GM12878 (cell line): ENCODE measurements at regions not wholly inside any gene's neighbourhood (a gene's known extent, or its start where the extent isn't known, plus 50 kb on each side); places are given as distances from the start of the nearest gene placed in this dataset.

Experiments used
- ATAC-seq: fragments of 200-7000 bp; cut with Tn5 transposase; 3 replicates; pipeline ENCODE4 v1.9.1; 2020; ENCODE audit warnings: mild to moderate bottlenecking, moderate library complexity
- BruUV-seq: library from RNA; stranded (reverse); fragments of 400-500 nt; replicated peaks from 2 replicates; lab custom pipeline; 2021; lab: Mats Ljungman, UMichigan
- CTCF ChIA-PET: fragments of 300-600 bp; sonication (Branson Sonifier 250); formaldehyde crosslinking; extraction: SDS; loops from one replicate; lab custom pipeline; 2021; ENCODE audit warnings: inconsistent platforms; lab: Yijun Ruan, JAX
- POLR2A ChIA-PET: fragments of 350-600 bp; formaldehyde crosslinking; extraction: SDS; loops from one replicate; lab custom pipeline; 2021; ENCODE audit warnings: inconsistent platforms; lab: Charles Lee
- RAD21 ChIA-PET: fragments of 300-600 bp; sonication (Branson Sonifier 250); formaldehyde crosslinking; loops from one replicate; lab custom pipeline; 2023; ENCODE audit warnings: antibody characterized with exemption; ENCODE audit not compliant: unreplicated experiment; lab: Charles Lee
- SMC1A ChIA-PET: fragments of 300-600 bp; sonication (Branson Sonifier 250); formaldehyde crosslinking; loops from one replicate; lab custom pipeline; 2023; ENCODE audit not compliant: unreplicated experiment, uncharacterized antibody; lab: Charles Lee
- DNase-seq: peaks from one replicate; pipeline ENCODE4 v3.0.0-alpha.2; 2011; ENCODE audit warnings: low read depth, low spot score
- FAIRE-seq: peaks from 3 replicates; lab custom pipeline; 2011; peaks lifted over from hg19 to GRCh38; lab: Jason Lieb, UNC
- H2AFZ ChIP-seq: 2 replicates; pipeline ENCODE4 v1.6.0; 2011; ENCODE audit warnings: low read depth, low read length, control low read depth; ENCODE audit not compliant: control insufficient read depth
- H3K27ac ChIP-seq: 2 replicates; pipeline ENCODE4 v1.5.1; 2011; ENCODE audit warnings: control low read depth; ENCODE audit not compliant: control insufficient read depth, insufficient read depth
- H3K27me3 ChIP-seq, 2 experiments: replicated peaks in 1 of 2; 2 replicates each; pipeline versions ENCODE4 v1.6.0 to v1.6.1; 2011; ENCODE audit warnings: low read length in 1 of 2; ENCODE audit not compliant: control insufficient read depth in 2 of 2, insufficient read depth in 2 of 2
- H3K36me3 ChIP-seq, 2 experiments: 2 replicates each; pipeline ENCODE4 v1.5.1; 2011; ENCODE audit warnings: low read length in 1 of 2; ENCODE audit not compliant: control insufficient read depth in 2 of 2, insufficient read depth in 2 of 2
- H3K4me1 ChIP-seq: 2 replicates; pipeline ENCODE4 v1.6.1; 2011; ENCODE audit warnings: mild to moderate bottlenecking, low read length, moderate library complexity, mixed read lengths; ENCODE audit not compliant: control insufficient read depth, insufficient read depth
- H3K4me2 ChIP-seq: 2 replicates; pipeline ENCODE4 v1.6.0; 2011; ENCODE audit warnings: control low read depth; ENCODE audit not compliant: control insufficient read depth, insufficient read depth
- H3K4me3 ChIP-seq: fragments of 200-600 bp; sonication (generic); 2 replicates; pipeline ENCODE4 v1.5.1; 2016
- H3K79me2 ChIP-seq: 2 replicates; pipeline ENCODE4 v1.6.0; 2011; ENCODE audit warnings: low read length; ENCODE audit not compliant: control insufficient read depth, insufficient read depth
- H3K9ac ChIP-seq: 2 replicates; pipeline ENCODE4 v1.8.0; 2011; ENCODE audit warnings: low read length, control low read depth, mixed read lengths; ENCODE audit not compliant: control insufficient read depth, insufficient read depth
- H3K9me3 ChIP-seq: replicated peaks from 3 replicates; pipeline ENCODE4 v1.5.1; 2011; ENCODE audit warnings: mild to moderate bottlenecking, low read length; ENCODE audit not compliant: control insufficient read depth, insufficient read depth
- H4K20me1 ChIP-seq: 2 replicates; pipeline ENCODE4 v1.6.0; 2011; ENCODE audit not compliant: control insufficient read depth, insufficient read depth
- ATF3 ChIP-seq: IDR thresholded peaks from 2 replicates; pipeline ENCODE4 v1.6.1; 2011; ENCODE audit warnings: low read depth, mild to moderate bottlenecking, low read length, moderate library complexity, borderline replicate concordance; ENCODE audit errors: extremely low read depth
- CBX3 ChIP-seq: fragments of 200-600 bp; sonication (generic); IDR thresholded peaks from 2 replicates; pipeline ENCODE4 v1.6.1; 2016; ENCODE audit warnings: low read depth, borderline replicate concordance
- E4F1 ChIP-seq: fragments of 450-650 bp; IDR thresholded peaks from 2 replicates; pipeline ENCODE4 v1.6.1; 2018; ENCODE audit warnings: borderline replicate concordance, mild to moderate bottlenecking; ENCODE audit not compliant: partially characterized antibody
- EGR1 ChIP-seq, 2 experiments: IDR thresholded peaks; 1 replicate in 1 of 2; 2 replicates in 1 of 2; pipeline ENCODE4 v1.6.1; 2011 to 2012; ENCODE audit warnings: low read depth in 2 of 2, low read length in 2 of 2, borderline replicate concordance in 1 of 2, mild to moderate bottlenecking in 1 of 2, moderate library complexity in 1 of 2
- MEF2B ChIP-seq: fragments of 450-650 bp; IDR thresholded peaks from 2 replicates; pipeline ENCODE4 v1.6.1; 2018; ENCODE audit warnings: mild to moderate bottlenecking, moderate library complexity; ENCODE audit not compliant: partially characterized antibody, poor library complexity, severe bottlenecking
- NBN ChIP-seq: fragments of 450-650 bp; IDR thresholded peaks from 2 replicates; pipeline ENCODE4 v1.6.1; 2016
- RFX5 ChIP-seq: IDR thresholded peaks from 2 replicates; pipeline ENCODE4 v1.6.1; 2011; ENCODE audit warnings: low read depth, low read length, improper control_type of control experiment
- TBL1XR1 ChIP-seq: IDR thresholded peaks from 2 replicates; pipeline ENCODE4 v1.6.1; 2012; ENCODE audit warnings: low read depth, low read length, improper control_type of control experiment
- WGBS: methylation state at CpG from one replicate; pipeline ENCODE4 v1.1.6; 2016; ENCODE audit warnings: low lambda C conversion rate; ENCODE audit not compliant: insufficient replicate concordance, insufficient coverage; ENCODE audit errors: missing lambda C conversion rate; 5-methylcytosine and 5-hydroxymethylcytosine counted together
- in situ Hi-C: fragments of 300-500 bp; cut with MboI; formaldehyde crosslinking; loops from 9 replicates; pipeline ENCODE4 v1.14.3; 2018; ENCODE audit warnings: mixed read lengths
- intact Hi-C: fragments of 100-400 bp; cut with micrococcal nuclease; formaldehyde crosslinking; loops from one replicate; pipeline ENCODE4 v1.14.2; 2022; ENCODE audit not compliant: unreplicated experiment
- TF ChIP-seq, protein P1 (sequence below): IDR thresholded peaks from 2 replicates; pipeline ENCODE4 v1.6.1; 2012; ENCODE audit warnings: improper control_type of control experiment, low read depth, low read length; ENCODE audit not compliant: insufficient replicate concordance
- TF ChIP-seq, protein P2 (sequence below): fragments of 450-650 bp; IDR thresholded peaks from 2 replicates; pipeline ENCODE4 v1.6.1; 2017; ENCODE audit warnings: borderline replicate concordance

DNA sequence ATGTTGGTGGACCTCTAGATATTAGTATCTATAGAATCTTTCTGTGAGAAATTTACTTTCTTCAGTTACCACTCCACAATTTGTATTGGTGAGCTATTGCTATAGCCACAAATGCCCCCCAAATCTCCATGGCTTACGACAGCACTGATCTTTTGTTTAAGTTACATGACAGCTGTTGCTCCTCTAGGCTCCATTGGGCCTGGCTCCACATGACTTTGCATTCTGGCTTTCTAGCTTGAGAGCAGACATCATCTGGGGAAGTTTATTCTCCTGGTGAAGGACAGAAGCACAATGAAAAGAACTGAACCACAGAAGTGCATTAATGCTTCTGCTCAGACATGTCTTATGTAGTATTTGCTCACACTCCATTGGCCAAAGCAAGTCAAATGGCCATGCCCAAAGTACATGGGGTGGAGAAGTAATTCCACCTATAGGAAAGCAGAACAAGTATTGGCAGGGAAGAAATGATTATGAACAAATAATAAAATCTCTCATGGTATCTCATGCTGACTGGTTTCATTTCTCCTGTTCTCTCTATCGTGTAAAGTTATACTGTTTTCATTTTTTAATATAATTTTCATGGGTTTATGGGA lies 126.6 kb upstream of the FAM9C start (continued):
- TF ChIP-seq, protein P1, sequence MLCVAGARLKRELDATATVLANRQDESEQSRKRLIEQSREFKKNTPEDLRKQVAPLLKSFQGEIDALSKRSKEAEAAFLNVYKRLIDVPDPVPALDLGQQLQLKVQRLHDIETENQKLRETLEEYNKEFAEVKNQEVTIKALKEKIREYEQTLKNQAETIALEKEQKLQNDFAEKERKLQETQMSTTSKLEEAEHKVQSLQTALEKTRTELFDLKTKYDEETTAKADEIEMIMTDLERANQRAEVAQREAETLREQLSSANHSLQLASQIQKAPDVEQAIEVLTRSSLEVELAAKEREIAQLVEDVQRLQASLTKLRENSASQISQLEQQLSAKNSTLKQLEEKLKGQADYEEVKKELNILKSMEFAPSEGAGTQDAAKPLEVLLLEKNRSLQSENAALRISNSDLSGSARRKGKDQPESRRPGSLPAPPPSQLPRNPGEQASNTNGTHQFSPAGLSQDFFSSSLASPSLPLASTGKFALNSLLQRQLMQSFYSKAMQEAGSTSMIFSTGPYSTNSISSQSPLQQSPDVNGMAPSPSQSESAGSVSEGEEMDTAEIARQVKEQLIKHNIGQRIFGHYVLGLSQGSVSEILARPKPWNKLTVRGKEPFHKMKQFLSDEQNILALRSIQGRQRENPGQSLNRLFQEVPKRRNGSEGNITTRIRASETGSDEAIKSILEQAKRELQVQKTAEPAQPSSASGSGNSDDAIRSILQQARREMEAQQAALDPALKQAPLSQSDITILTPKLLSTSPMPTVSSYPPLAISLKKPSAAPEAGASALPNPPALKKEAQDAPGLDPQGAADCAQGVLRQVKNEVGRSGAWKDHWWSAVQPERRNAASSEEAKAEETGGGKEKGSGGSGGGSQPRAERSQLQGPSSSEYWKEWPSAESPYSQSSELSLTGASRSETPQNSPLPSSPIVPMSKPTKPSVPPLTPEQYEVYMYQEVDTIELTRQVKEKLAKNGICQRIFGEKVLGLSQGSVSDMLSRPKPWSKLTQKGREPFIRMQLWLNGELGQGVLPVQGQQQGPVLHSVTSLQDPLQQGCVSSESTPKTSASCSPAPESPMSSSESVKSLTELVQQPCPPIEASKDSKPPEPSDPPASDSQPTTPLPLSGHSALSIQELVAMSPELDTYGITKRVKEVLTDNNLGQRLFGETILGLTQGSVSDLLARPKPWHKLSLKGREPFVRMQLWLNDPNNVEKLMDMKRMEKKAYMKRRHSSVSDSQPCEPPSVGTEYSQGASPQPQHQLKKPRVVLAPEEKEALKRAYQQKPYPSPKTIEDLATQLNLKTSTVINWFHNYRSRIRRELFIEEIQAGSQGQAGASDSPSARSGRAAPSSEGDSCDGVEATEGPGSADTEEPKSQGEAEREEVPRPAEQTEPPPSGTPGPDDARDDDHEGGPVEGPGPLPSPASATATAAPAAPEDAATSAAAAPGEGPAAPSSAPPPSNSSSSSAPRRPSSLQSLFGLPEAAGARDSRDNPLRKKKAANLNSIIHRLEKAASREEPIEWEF: no peak

DNA sequence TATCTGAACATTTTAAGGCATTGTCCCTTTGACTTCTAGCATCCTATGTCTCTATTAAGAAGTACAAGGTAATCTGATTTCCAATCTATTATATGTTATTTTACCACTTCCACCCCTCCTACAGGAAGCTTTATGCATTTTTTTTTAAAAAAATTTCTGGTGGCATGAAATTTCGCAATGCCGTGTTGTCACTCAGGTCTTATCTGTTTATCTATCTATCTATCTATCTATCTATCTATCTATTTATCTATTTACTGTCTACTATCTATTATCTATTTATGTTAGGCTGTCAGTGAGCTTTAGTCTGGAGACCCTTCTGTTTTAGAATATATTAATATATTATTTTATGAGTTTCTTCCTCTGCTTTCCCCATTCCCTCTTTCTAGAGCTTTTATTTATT lies 125.3 kb upstream of the FAM9C start:
- Histone ChIP-seq H3K27me3 (no peaks in the 10 kb centered on the region), H2AFZ (no peak overlapping the region), H3K27ac (no peak overlapping the region), H3K36me3 (no peaks in the 10 kb centered on the region), H3K4me1 (peaks cover 8% of the 10 kb centered on the region), H3K9ac (no peak overlapping the region), H3K4me2 (no peak overlapping the region), H4K20me1 (no peaks in the 10 kb centered on the region), H3K79me2 (no peaks in the 10 kb centered on the region), H3K9me3 (peaks cover 2% of the 10 kb centered on the region; the same call in 1 of the 3 replicates), H3K4me3 (no peak overlapping the region)
- intact Hi-C loops (loop anchor here (10.0 kb wide), 1 partner anchor 165 kb away; no protein-coding TSS in a partner anchor), in situ Hi-C loops (no loop called here)
- DNase-seq (no peak), ATAC-seq (no peak), FAIRE-seq (no peak)
- WGBS: 88% methylated on average over 2 of the region's 2 CpGs
- ChIA-PET CTCF (interaction anchor here (0.7 kb wide), 2 partner anchors 146 to 230 kb away, joined by 3 read pairs; no protein-coding TSS in a partner anchor), RAD21 (no interaction called here), POLR2A (interaction anchor here (0.7 kb wide), 1 partner anchor 24 kb away, joined by 3 read pairs; no protein-coding TSS in a partner anchor), SMC1A (interaction anchor here (0.9 to 1.5 kb wide), 2 partner anchors 8 to 230 kb away, joined by 3 to 4 read pairs; no protein-coding TSS in a partner anchor)
- no TSS peak for BruUV-seq
- TF ChIP-seq MEF2B: no peak
- TF ChIP-seq CBX3: no peak
- TF ChIP-seq RFX5: no peak
- TF ChIP-seq, protein P2, sequence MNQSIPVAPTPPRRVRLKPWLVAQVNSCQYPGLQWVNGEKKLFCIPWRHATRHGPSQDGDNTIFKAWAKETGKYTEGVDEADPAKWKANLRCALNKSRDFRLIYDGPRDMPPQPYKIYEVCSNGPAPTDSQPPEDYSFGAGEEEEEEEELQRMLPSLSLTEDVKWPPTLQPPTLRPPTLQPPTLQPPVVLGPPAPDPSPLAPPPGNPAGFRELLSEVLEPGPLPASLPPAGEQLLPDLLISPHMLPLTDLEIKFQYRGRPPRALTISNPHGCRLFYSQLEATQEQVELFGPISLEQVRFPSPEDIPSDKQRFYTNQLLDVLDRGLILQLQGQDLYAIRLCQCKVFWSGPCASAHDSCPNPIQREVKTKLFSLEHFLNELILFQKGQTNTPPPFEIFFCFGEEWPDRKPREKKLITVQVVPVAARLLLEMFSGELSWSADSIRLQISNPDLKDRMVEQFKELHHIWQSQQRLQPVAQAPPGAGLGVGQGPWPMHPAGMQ: no peak
- TF ChIP-seq ATF3: no peak
- TF ChIP-seq TBL1XR1: no peak
- TF ChIP-seq NBN: no peak
- no peak for TF ChIP-seq E4F1
- TF ChIP-seq EGR1 (IDR thresholded peaks at IDR 0.05; ENCODE audit: borderline replicate concordance in 1 of 2, low read depth in 2 of 2, low read length in 2 of 2): no peak
